Retina (tissue), 1 donor: ENCODE measurements at regions not wholly inside any gene's neighbourhood (a gene's known extent, or its start where the extent isn't known, plus 50 kb on each side); places are given as distances from the start of the nearest gene placed in this dataset.
A peak's percentile ranks its signal among the peaks of the same experiment; 100 is the strongest.

ENCODE experiments used
- DNase-seq: peaks from one replicate; pipeline ENCODE4 v3.0.0-alpha.2; 2016

GRCh38 chr1:184285401-184286087 lies 101.3 kb upstream of the C1orf21 start:
- DNase-seq = no peak

DNA sequence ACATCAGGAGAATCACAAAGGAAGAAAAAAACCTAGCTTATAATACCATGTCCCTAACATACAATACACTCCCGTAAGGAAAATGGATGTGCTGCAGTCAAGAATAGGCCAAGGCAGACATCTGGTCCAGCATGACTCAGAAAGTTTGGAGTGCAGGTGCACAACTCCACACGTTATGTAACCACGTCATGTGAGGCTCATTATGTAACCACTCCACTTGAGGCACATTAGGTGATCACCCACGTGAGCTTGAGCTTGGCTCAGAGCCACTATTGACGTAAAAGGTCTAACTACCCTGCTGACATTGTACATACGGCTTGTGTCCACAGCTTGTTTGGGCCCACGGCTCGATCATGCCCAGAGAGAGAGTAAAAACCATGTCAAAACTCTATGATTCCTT lies 99.8 kb upstream of the C1orf21 start:
- DNase-seq = no peak

DNA sequence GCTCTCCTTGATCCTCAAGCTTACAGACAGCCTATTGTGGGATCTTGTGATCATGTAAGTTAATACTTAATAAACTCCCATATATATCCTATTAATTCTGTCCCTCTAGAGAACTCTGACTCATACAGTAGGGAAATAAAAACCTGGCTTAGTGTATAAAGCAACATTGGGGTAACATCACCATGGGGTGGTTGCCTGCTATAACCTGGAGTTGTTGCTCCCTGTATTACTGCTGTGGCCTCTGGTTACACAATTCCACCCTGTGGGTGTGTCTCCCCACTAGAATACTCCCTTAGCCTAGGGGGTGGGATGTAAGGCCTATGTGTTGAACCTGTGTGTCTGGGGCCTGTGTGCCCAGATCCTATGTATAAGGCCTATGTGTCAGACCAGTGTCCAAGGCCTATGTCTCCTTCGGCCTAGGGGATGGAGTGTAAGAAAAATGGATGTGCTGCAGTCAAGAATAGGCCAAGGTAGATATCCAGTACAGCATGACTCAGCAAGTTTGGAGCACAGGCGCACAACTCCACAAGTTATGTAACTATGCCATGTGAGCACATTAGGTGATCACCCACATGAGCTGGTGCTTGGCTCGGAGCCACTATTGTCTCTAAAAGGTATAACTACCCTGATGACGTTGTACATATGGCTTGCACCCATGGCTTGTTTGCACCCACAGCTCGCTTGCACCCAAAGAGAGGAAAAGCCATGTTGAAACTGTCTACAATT lies 96.8 kb upstream of the C1orf21 start:
- no peak for DNase-seq

- no peak for DNase-seq
Measured at GRCh38 chr1:184291701-184292100, 95.1 kb upstream of the C1orf21 start.

DNA sequence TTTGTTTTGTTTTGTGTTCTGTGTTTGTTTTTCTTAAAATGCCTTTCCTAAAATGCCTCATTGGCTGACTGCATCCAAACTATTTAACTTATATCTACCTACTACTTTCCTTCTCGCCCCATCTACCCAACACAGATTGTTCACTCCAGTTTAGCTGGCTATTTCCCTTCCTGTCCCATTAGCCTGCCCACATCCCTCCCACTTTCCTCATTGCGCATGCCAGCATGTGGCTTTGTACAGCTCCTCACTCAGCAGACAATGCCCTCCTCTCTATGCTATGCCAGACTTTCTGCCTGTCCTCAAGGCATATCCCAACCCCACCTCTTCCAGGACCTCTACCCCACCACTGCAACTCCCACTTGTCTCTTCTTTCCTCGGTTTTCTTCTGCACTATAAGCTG lies 94.7 kb upstream of the C1orf21 start:
- no peak for DNase-seq

DNA sequence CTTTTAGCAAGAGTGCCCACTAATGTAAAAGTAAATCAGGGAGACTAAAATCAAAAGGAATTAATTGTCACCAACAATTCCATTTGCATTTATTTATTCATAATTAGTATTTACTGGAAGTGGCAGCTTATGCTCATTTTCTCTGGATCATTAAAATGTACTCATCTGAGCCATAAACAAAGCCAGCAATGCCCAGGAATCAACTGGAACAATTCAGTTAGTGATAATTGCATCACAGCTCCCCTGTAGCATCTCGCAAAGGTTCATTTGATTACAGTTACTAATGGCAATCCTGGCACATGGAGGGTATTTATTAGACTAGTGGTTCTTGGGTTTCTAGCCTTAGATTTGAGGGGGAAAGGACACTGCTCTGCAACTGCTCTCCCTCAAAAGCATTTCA lies 92.7 kb upstream of the C1orf21 start:
- no peak for DNase-seq

DNA sequence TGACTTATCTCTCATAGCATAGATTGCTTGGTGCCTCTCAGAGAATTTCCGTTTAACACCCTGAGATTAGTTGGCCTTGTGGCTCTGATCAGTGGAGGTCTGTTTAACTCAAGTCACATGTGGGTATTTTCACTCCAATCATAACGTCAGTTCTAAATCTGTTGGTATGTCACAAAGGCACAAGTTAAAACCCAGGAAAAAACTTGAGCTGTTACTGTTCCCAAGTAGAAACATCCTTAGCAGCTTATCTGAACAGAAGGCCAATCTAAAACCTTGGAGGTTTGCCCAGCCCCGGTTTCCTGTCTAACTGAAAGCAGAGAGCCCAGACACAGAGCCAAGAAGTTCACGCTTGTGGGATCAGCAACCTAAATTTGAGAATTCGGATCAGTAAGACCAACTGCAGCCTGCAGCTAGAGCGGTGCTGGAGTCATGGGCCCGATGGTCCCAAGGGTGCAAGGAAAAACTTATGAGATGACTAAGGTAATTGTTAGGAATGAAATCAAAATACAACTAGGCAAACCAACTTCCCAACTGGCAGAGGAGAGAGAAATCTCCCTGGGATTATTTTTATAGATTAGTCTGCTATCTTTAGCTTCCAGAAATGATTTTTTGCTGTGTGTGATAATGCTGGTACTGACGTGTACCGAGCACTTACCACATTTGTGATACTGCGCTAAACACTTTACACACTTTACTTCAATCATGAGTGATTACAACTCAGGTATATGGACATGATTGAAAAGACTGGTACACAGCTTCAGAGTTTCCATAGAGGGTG lies 90.2 kb upstream of the C1orf21 start:
- DNase-seq = no peak

DNA sequence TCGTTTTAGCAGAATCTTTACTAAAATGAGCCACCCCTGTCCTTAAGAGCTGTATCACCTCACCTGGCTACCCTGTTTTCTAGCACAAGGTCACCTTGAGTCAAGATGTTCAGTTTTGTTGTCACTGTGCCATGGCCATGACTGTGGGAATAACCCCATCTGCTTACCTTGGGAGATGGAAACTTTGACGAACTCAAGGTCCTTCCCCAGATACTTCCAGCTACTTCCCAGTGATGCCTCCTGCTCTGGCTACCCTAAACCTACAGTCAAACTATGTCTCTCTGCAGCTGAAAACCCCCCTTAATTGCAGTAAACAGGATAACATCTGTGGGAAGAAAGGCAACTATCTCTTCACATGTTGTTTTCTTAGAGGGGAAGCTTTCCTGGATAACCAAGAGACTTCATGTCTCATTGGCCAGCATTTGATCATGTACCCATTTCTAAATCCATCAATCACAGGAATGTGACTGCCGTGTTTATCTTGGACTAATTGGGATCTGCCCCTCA lies 89.5 kb upstream of the C1orf21 start:
- DNase-seq = no peak

DNA sequence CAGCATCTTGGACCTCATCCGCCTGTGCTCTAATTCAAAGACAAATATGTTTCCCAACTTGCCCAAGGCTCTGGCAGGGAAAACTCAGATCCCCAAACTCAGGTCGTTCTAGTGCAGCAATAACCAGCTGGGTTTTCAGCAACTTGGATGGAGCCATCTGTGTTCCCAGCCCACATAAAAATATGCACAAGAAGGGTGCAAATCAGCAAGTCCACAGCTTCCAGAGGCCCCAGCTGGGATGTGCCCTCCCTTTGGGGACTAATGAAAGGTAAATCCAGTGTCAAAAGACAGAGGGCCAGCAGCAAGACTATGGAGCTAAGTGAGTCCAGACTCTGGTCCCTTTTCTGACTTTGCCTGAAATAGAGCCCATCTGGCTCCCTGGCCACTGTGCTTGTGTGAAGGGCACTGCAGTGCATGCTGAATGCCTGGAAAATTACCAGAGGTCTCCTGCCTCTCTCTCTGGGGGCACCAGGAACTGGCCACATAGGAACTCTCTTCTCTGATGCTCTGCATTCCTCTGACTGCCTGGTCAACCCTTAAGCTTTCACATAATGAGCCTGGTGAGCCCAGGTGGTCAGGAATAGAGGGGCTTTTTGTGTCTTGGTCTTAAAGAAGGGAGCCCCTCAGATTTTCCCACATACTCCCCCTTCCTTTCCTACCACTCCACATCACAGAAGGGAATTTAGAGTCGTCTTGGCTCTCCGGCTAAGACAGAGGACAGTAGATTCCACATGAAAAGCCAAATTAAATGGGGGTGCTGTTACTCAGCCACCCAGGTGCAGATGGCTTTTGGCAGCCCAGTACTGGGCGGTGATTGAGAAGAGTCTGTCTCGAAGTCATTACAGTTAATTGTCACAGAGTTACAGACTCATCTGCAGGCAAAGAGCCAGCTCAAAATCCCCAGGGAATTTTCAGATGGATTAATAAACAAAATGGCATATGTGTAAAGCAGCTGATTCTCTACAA lies 88.1 kb upstream of the C1orf21 start:
- DNase-seq = peak; percentile 52

- no peak for DNase-seq
Measured at GRCh38 chr1:184299406-184299790, 87.4 kb upstream of the C1orf21 start.

- no peak for DNase-seq
Measured at GRCh38 chr1:184299796-184300195, 87.0 kb upstream of the C1orf21 start.

DNA sequence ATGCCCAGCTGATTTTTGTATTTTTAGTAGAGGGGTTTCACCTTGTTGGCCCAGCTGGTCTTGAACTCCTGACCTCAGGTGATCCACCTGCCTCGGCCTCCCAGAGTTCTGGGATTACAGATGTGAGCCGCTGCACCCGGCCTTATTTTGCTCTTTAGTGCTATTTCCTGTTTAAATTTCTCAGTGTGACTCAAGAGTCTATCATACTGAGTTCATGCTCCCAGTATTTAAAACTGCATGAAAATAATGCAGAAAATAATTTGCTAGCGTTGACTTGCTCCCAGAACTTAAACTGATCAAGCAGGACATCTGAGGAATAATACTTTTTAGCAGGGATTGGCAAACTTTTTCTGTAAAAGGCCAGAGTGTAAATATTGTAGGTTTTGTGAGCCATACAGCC lies 86.4 kb upstream of the C1orf21 start:
- no peak for DNase-seq

GRCh38 chr1:184301227-184301626 lies 85.6 kb upstream of the C1orf21 start:
- no peak for DNase-seq

GRCh38 chr1:184302346-184302745 lies 84.5 kb upstream of the C1orf21 start:
- DNase-seq = no peak

DNA sequence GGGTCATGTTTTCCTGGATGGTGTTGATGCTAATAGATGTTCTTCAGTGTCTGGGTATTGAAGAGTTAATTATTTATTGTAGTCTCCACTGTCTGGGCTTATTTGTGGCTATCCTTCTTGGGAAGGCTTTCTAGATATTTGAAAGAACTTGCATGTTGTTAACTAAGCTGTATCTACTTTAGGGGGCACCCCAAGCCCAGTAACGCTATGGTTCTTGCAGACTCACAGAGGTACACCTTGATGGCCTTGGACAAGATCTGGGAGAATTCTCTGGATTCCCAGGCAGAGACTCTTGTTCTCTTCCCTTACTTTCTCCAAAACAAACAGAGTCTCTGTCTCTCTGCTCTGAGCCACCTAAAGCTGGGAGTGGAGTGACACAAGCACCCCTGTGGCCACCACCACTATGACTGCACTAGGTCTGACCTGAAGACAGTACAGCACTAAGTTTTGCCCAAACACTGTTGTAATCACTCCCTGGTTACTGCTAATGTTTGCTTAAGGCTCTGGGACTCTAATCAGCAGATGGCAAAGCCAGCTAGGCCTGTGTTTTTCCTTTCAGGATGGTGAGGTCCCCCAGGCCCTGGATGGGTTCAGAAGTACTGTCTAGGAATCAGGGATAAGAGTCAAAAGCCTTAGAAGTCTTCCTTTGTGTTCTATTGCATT lies 76.5 kb upstream of the C1orf21 start:
- DNase-seq = no peak

DNA sequence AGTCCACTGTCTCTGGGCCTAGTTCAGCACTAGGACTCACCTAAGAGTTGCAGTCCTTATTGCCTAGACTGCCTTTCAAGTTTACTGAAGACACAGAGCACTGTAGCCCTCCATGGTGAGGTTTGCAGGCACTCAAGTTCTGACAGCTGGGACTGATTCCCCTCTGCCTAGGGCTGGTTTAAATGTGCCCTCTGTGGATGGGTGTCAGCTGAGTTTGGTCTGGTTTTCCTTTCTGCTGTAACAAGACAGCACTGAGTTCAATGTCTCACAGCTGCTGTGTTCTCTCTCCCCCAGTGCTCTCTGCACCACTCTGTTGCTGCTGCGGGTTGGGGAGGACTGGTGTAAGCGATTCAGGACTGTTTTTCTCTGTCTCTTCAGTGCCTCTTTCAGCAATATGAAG lies 75.2 kb upstream of the C1orf21 start:
- DNase-seq = no peak

DNA sequence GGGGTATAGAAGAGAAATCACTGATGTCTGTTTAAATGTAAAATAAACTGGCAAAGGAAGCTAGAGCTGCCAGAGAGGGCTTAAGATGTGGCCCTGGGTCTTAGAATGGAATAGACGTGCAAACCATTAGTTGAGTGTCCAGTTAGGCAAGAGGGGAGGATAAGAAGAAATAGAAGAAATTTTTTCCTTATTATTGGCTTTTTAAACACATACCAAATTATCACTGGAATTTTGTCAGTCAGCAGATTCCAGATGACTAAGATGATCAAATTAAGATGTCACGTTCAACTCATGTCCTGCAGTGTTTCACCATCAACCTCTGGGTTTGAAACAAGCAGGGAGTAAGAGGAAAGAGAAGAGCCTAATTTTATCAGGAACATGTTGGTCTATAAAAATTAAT lies 71.6 kb upstream of the C1orf21 start:
- no peak for DNase-seq

DNA sequence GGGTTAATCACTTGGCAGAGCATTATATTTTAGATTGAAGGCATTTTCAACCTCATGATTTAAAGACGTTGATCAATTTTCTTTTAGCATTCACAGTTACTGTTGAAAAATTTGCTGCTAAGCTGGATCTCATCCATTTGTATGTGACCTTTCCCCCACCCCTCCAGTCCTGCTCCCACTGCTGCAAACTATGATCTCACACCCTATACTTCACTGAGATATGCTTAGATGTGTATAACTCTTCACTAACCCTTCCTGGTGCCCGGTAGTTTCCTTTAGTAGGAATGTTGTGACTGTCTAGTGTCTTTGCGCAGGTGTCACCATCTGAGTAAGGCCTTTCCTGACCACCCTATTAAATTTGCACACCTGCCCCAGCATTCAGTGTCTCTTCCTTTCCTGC lies 67.0 kb upstream of the C1orf21 start:
- no peak for DNase-seq

GRCh38 chr1:184322253-184322652 lies 64.6 kb upstream of the C1orf21 start:
- DNase-seq = no peak

DNA sequence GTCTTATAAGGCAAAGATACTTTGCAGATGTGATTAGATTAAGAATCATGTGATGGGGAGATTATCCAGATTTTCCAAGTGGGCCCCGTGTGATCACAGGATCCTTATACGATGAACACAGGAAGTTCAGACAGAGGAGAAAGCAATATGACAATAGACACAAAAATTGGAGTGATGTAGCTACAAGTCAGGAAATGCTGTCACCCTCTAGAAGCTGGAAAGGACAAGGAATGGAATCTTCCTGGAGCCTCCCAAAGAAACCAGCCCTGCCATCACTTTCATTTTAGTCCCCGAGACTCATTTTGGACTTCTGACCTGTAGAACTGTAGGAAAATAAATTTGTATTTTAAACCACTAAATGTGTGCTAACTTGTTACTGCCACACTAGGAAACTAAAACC lies 61.9 kb upstream of the C1orf21 start:
- no peak for DNase-seq

DNA sequence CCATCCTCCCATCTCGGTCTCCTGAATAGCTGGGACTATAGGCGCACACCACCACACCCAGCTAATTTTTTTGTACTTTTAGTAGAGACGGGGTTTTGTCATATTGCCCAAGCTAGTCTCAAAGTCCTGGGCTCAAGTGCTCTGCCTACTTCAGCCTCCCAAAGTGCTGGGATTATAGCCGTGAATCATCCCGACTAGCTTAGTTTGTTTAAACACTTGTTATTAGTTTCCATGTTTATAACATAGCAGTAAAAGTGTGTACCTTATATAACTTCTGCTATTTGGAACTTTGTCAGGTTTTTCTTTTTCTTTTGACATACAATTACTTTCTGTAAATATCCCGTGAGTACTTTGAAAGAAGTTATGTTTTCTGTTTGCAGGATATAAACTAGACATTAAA lies 60.6 kb upstream of the C1orf21 start:
- DNase-seq = no peak
